NCI-H1436 (cell line): ENCODE measurements at regions not wholly inside any gene's neighbourhood (a gene's known extent, or its start where the extent isn't known, plus 50 kb on each side); places are given as distances from the start of the nearest gene placed in this dataset.

ENCODE experiments used
- DNase-seq: peaks from one replicate; lab custom pipeline; 2025; lab: John Stamatoyannopoulos, UW

- no peak for DNase-seq
Observed at GRCh38 chr17:65477600-65477999, 83.8 kb downstream of the AXIN2 start.

GRCh38 chr17:65474660-65475059 is 86.8 kb downstream of the AXIN2 start:
- no peak for DNase-seq

- no peak for DNase-seq
Observed at GRCh38 chr17:65473985-65474384, 87.5 kb downstream of the AXIN2 start.

GRCh38 chr17:65473363-65473762 is 88.1 kb downstream of the AXIN2 start:
- DNase-seq = no peak

DNA sequence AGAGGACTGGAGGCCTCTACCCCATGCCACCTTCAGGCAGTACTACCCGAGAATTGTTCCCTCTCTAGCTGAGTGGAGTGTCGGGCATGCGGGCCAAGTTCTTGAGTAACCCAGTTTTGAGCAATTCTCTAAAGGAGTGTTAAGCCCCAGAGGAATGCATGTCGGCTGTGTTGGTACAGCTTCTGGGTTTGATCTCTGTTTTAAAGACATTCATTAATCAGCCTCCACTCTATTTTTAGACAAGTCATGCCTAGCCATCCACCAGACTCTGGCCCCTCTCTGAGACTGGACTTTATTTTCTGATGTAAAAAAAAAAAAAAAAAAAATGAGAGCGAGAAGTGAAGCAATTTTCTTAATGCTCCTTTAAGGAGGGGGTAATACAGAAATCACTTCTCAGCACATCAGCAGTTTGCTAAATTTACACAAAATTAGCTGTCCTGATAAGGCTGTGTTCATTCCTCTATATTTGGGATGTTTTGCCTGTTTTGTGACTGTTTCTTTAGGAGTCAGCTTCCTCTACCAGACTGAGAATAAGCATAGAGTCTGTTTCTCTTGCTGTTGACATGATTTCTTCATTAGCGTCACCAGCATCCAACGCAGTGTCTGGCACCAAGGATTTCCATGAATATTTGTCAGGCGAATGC is 88.7 kb downstream of the AXIN2 start:
- no peak for DNase-seq

GRCh38 chr17:65470783-65471182 is 90.7 kb downstream of the AXIN2 start:
- DNase-seq = no peak

GRCh38 chr17:65468321-65468720 is 93.1 kb downstream of the AXIN2 start:
- DNase-seq = no peak

DNA sequence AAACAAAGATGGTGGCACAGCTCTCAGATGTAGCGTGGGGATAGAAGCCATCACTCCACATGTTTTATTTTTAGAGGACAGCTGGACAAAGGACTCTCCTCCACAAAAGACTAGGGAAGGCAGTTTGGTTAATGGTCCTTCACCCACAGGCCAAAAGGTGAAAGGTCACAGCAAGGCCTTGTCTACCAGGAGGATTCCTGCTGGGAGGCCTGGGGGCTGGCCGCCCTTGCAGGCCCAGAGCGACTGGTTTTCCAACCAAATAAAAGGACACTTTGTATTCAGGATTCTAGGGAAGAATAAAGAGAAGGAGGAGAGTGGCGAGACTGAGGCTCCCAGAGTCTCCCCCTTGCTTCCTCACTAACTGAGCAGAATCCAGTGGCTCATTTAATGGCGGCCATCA is 94.3 kb downstream of the AXIN2 start:
- DNase-seq = no peak

DNA sequence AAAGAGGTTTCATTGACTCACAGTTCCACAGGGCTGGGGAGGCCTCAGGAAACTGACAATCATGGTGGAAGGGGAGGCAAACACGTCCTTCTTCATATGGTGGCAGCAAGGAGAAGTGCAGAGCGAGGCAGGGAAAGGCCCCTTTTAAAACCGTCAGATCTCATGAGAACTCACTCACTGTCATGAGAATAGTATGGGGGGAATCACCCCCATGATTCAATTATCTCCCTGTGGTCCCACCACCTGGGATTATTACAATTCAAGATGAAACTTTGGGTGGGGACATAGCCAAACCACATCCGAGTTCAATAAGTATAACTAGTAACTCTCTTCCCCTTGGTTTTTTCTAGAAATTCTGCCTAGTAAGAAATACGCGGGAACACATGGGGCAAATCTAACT is 94.9 kb downstream of the AXIN2 start:
- DNase-seq = no peak

DNA sequence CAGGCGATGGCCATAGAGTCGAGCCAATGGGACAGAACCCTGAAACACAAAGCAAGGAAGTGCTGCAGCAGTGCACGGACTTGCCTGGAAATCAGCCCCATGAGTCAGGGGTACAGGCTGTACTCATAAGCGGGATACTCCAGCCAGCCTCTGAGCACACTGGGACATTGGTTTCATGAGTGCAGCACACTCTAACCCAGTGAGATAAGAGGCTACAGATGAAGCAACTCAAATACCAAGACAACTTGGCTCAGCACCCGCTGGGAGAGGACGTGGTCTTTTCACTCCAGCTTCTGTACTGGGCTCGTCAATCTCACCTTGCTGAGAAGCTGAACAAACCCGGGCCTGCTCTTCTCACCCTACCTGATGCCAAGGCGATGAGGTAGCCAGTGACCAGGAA is 98.2 kb downstream of the AXIN2 start:
- DNase-seq = no peak

DNA sequence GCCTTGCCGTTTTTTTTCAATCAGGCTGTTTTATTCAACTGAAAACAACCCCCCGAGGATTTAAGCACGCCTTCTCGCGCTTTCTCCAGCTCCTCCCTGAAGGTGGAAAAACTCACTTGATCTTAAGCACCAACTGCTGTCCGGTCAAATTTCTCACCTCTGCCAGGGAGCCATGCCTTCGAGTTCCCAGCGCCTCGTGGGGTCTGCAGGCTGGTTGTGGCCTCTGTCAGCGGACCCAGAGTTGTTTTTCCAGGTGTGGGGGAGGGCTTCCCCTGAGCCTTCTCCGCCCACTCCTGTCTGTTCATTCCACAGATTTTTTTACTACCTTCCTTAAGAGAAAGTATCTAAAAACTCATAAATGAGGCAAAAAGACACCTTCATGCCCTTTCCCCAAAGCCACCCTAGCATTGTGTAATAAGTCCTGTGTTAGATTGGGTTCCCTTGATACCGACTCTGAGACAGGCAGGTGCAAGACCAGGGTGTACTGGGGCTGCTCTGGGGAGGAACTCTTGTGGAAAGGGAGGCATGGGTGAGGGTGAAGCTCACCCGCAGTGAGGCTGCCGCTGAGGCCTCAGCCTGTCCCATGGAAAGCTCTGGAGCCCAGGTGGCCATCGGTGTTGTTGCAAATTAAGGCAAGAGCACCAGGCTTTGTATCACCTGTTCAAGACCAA is 101.6 kb downstream of the AXIN2 start:
- no peak for DNase-seq

- DNase-seq = no peak
Observed at GRCh38 chr17:65457635-65458257, 103.7 kb downstream of the AXIN2 start.

DNA sequence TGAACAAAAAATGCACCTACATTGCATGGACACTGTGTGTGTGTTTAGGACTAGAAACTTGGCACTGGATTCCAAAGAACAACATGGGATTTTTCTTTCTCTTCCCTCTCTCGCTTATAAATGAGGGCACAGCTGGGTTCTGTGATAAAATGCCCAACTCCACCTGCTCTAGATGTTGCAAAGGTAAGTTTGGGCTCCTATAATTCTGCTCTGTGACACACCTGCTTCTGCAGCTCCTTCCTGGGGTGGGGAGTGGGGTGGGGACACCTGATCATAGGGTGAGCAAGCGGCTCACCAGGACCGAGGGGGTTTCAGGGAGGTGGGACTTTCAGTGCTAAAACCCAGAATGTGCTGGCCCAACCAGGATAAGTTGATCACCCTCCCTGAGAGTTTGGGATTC is 104.3 kb downstream of the AXIN2 start:
- DNase-seq = no peak

- DNase-seq = no peak
Observed at GRCh38 chr17:65456368-65457151, 104.9 kb downstream of the AXIN2 start.

DNA sequence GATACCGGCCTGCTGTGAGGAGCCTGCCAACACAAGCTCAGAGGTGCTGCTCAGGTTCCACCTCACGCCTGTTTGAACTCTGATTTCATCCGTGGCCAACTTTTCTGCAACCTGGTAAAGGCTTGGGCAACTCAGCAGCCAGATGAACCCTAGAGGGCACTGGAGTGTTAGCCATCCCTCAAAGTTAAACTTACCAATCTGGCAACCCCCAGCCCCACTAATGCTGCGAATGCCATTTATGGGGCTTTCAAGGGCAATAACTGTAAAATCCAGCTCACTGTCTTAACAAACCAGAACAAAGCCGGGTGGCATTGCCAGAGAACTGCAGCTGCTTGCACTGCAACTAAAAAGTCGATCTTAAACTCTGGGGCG is 105.5 kb downstream of the AXIN2 start:
- no peak for DNase-seq

- DNase-seq = no peak
Observed at GRCh38 chr17:65455154-65455971, 106.1 kb downstream of the AXIN2 start.

DNA sequence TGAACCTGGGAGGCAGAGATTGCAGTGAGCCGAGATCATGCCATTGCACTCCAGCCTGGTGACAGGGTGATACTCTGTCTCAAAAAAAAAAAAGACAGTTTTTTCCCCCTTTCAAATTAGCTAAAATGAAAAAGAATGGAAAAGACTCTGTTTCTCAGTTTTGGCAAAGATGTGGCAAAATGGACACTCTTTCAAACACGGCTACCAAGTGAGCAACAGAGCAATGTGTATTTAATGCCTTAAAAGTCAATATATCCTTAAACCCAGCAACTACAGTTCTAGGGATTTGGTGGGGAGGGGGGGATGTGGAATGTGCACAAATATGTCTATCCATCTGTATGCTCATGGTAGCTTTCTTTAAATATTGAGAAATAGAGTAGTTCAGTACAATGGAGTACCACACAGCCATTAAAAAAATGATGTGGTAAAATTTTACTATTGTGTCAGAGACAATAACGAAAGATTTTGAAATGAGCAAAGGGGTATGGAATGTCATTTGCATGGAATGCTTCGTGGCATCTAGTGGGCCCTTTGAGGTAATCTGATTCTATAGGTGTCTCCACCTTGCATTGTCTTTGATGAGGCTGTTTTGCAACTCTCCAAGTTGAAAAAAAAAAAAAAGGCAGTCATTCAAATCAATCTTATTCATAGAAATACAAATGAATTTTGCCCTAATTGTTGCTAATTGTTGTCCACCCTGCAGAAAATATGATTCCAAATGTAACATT is 108.1 kb downstream of the AXIN2 start:
- DNase-seq = no peak

DNA sequence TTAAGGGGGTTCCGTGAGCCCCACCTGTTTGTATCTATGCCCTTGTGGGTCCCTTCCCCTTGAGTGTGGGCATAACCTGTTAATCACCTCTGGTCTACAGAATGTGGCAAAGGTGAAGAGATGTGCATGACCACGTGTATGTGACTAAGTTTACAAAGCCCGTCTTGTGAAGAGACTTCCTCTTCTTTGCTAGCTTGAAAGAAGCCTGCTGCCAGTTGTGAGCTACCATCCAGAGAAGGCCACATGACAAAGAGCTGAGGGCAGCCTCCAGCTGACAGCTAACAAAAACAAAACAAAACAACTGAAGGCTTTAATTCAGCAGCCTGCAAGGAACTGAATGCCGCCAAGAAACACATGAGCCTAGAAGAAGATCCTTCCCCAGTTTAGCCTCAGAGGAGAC is 112.0 kb downstream of the AXIN2 start:
- no peak for DNase-seq

- DNase-seq = no peak
Observed at GRCh38 chr17:65447823-65448222, 113.6 kb downstream of the AXIN2 start.

DNA sequence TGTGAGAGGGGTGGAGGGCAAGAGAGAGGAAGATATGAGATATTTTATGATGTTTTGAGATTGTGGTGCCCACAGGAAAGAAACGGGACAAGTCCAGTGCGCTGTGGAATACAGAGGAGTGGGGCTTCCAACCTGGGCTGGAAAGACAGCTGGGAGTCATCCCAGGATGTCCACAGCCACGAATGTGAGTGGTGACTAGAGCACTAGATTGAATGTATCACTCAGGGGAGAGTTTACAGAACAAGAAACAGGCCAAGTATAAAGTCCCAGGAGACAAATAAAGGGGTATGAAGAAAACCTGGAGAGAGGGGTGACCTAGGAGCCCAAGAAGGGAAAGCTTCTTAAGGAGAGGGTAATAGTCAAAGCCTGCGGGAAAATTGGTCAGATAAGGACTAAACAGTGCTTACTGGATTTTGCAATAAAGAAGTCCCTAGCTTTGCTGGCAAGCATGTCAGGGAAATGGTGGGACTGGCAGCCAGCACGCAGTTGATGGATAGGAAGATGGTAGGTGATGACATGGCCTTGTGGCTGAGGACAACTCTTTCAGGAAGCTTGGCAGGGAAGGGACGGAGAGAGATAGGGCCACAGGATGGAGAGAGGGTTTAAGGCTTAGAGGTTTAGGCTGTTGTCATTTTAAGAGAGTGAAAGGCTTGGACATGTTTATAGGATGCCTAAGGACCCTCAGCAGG is 114.5 kb downstream of the AXIN2 start:
- DNase-seq = no peak

DNA sequence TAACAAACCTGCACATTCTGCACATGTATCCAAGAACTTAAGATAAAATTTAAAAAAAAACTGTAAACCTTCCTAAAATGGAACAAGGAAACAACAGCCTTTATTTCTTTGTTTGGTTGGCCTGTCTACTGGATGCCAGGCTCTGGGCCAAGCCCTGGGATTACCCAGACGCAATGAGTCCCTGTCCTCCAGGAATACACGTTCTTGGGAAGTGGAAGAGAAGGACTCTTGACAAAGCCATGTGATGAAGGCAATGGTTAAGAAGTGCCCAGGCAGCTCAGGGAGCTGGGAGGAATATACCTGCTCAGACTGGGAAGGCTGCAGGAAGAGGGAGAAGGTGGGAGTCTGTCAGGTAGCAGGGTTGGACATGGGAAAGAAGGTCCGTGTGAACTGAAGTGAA is 115.4 kb downstream of the AXIN2 start:
- DNase-seq = no peak
